ENCODE measurements at regions not wholly inside any gene's neighbourhood (a gene's known extent, or its start where the extent isn't known, plus 50 kb on each side); places are given as distances from the start of the nearest gene placed in this dataset.
"Not testable (repeated sequence)": the region's sequence is repeated elsewhere in the genome, so short reads cannot be mapped to it uniquely, and the experiment has no call there.

GRCh38 chr7:82701949-82702348 is 258.4 kb upstream of the CACNA2D1 start:
- no peak for ATAC-seq (ENCODE audit: poor library complexity)

GRCh38 chr7:82700741-82701140 is 257.2 kb upstream of the CACNA2D1 start:
- no peak for ATAC-seq (ENCODE audit: poor library complexity)
- intact Hi-C loops (cut with DNase I), result no loop called here
- DNase-seq, result no peak

More at GRCh38 chr7:82701949-82702348, 258.4 kb upstream of the CACNA2D1 start:
- DNase-seq, result no peak
- intact Hi-C loops (cut with DNase I), result no loop called here

DNA sequence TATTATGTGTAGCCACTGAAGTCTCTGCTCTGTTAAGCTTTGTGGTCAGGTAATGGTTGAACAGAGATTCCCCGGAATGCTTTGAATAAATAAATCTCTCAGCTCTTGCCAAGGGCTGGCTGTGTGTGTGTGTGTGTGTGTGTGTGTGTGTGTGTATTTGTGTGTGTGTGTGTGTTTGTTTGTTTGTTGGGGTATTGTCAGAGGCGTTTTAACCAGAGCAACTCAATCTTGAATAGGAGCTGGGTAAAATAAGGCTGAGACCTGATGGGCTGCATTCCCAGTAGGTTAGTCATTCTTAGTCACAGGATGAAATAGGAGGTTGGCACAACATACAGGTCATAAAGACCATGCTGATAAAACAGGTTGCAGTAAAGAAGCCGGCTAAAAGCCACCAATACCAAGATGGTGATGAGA is 256.2 kb upstream of the CACNA2D1 start:
- intact Hi-C loops (cut with DNase I), result no loop called here
- DNase-seq (no peak), ATAC-seq (ENCODE audit: poor library complexity) (no peak)

DNA sequence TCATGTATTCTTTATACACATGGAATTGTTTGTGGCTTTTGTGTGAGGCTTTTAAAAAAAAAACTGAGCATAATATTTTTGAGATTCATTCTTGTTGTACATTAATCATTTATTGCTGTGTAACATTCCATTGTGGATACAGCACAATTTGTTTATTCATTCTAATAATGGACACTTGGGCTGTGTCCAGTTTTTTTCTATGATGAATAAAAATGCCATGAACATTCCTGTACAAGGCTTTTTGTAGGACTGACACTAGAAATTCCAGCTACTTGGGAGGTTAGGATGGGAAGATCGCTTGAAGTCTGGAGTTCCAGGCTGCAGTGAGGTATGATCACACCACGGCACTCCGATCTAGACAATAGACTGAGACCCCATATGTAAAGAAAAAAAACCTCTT is 254.3 kb upstream of the CACNA2D1 start:
- intact Hi-C loops (cut with DNase I), result no loop called here

GRCh38 chr7:82696631-82697030 is 253.1 kb upstream of the CACNA2D1 start:
- no peak for DNase-seq
- ATAC-seq (ENCODE audit: poor library complexity), result no peak
- intact Hi-C loops (cut with DNase I), result no loop called here

More for the DNA sequence above, 254.3 kb upstream of the CACNA2D1 start:
- ATAC-seq (ENCODE audit: poor library complexity), result no peak
- no peak for DNase-seq

- DNase-seq, result no peak
- intact Hi-C loops (cut with DNase I), result no loop called here
- ATAC-seq (ENCODE audit: poor library complexity), result no peak
Measured at GRCh38 chr7:82694022-82694421, 250.4 kb upstream of the CACNA2D1 start.

- ATAC-seq (ENCODE audit: poor library complexity) (no peak), DNase-seq (no peak)
- intact Hi-C loops (cut with DNase I), result no loop called here
Measured at GRCh38 chr7:82690929-82691328, 247.4 kb upstream of the CACNA2D1 start.

DNA sequence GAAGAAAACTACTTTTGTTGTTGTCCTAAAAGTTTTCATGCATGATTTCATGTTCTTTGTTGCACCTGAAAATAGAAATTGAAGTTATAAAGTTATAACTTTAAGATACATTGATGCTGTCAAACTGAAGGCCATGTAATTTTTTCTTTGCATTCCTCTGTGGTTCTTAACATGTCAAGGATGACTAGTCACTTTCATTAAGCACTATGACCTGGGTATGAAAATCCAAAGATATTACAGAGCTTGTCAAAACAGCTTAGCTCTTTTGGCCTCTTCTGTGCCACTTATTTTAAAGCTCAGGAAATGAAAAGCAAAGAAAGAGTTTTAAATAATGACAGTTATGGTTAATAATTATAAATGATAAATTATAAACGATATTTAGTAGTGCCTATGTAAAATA is 241.6 kb upstream of the CACNA2D1 start:
- intact Hi-C loops (cut with DNase I), result no loop called here
- ATAC-seq (ENCODE audit: poor library complexity) (no peak), DNase-seq (no peak)

- DNase-seq (no peak), ATAC-seq (ENCODE audit: poor library complexity) (no peak)
- intact Hi-C loops (cut with DNase I), result no loop called here
Measured at GRCh38 chr7:82678716-82679115, 235.1 kb upstream of the CACNA2D1 start.

DNA sequence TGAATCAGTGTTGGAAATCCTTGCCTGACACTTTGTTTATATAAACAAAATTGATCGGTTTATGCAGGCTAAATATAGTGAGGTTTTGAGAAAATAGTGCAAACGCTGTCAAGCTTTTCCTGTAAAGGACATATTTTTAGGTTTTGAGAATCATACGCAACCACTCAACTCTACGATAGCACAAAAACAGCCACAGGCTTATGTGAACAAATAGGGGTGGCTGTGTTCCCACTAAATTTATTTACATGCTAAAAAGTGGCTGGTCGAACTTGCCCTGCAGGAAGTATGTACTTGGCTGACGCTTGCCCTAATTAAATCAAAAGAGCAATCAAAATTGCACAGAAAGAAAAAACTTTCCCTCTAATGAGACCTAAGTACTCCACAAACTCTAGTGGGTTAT is 234.7 kb upstream of the CACNA2D1 start:
- intact Hi-C loops (cut with DNase I), result no loop called here
- no peak for DNase-seq
- no peak for ATAC-seq (ENCODE audit: poor library complexity)

DNA sequence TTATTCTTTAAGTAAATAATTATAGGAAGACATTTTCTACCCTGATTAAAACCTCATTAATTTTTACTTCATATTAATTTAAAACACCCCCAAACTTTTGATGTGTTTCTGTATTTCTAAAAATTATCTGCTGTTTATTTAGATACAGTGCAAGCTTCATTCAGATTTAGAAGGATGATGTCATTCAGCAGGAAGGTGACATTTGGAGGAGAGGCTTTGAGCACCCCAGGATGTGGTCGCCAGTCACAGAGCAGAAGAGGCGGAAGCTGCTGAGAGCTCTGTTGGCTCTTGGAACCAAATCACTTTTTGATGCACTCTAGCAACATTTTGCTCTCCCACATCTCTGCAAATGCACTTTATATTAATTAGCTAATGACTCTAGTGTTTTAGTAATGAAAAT is 233.9 kb upstream of the CACNA2D1 start:
- ATAC-seq (ENCODE audit: poor library complexity) (no peak), DNase-seq (no peak)
- intact Hi-C loops (cut with DNase I), result no loop called here

GRCh38 chr7:82676777-82677463 is 233.3 kb upstream of the CACNA2D1 start:
- ATAC-seq (ENCODE audit: poor library complexity) (no peak), DNase-seq (no peak)
- intact Hi-C loops (cut with DNase I), result no loop called here

GRCh38 chr7:82675396-82675795 is 231.8 kb upstream of the CACNA2D1 start:
- intact Hi-C loops (cut with DNase I), result no loop called here
- ATAC-seq (ENCODE audit: poor library complexity) (no peak), DNase-seq (no peak)

DNA sequence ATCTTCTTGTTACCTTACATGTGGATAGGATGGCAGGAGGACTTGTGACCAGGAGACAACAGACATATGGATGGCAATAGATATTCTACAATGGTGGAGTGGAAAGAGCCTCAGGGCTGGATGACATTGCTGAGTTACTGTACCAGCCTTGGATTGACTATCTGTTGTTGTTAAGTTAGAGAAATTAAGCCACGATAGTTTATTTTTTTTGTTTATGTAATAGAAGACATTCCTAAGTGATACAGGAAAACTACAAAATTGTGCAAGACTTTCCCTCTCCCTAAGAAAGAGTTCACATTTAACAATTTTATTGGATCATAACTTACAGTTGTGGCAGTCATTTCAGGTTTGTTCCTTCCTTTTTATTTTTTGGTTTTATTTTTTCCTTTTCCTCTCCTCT is 230.7 kb upstream of the CACNA2D1 start:
- DNase-seq, result no peak
- ATAC-seq (ENCODE audit: poor library complexity), result no peak
- intact Hi-C loops (cut with DNase I), result no loop called here

DNA sequence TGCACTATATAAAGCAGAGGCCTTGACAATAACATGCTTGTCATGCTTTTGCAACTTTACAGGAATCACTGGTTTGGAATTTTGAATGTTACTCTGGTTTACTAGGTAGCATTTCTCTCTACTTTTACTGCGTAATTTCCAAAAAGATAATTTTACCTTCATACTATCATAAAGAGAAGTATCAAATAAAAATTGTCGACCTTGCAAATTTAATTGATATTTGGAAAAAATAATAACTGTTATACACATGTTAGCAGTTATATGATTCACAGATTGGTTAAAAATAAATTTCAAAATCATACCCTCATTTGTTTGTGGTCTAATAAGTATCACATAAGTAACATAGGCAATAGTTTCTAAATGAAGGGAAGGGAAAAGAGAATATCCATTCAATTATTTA is 228.5 kb upstream of the CACNA2D1 start:
- intact Hi-C loops (cut with DNase I), result no loop called here
- DNase-seq (no peak), ATAC-seq (ENCODE audit: poor library complexity) (no peak)

GRCh38 chr7:82669141-82669540 is 225.6 kb upstream of the CACNA2D1 start:
- ATAC-seq (ENCODE audit: poor library complexity) (no peak), DNase-seq (no peak)
- intact Hi-C loops (cut with DNase I), result no loop called here

DNA sequence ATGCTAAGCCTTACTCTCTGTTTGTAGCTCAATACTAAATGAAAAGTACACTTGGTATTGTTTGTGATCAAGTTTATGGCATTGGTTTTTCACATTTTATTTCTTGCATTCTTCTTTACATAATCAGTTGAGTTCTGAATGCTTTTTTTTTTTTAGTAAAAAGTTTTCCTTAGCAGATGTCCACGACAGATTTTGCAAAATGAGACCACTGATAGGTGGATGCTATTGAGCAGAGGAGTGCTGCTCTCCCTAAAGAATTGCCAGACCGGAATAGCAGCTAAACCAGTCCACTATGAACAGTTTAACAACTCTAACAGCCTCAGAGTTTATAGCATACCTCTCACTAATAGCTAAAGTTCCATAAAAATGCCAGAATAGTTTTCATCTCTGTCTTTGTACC is 225.1 kb upstream of the CACNA2D1 start:
- DNase-seq (no peak), ATAC-seq (ENCODE audit: poor library complexity) (no peak)
- intact Hi-C loops (cut with DNase I), result no loop called here

DNA sequence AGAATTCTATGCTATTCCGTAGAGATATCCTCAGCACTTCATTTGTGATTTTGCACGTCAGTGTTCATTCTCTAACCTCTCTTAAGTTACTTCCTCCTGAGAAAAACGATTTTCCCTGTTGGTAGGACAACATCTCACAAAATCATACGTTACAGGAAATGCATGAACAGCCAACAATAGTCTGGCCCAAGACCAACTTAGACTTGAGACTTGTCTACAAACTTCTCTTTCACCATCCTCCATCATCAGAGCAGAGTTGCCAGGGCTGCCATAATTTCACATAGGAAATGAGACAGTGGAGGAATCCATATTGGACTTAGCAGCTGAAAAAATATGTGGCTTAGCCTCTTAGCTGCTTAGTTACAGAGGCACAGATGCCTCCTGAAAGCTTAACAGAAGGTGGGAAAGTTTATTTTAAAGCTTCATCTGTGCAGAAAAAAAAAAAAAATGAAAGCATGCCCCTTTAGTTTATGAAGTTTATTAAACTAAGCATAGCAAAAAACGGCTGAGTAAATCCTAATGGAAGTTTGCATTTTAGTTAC is 222.5 kb upstream of the CACNA2D1 start:
- ATAC-seq (ENCODE audit: poor library complexity) (no peak), DNase-seq (no peak)
- intact Hi-C loops (cut with DNase I), result no loop called here

- DNase-seq, result no peak
- intact Hi-C loops (cut with DNase I), result no loop called here
- no peak for ATAC-seq (ENCODE audit: poor library complexity)
Measured at GRCh38 chr7:82655965-82656364, 212.4 kb upstream of the CACNA2D1 start.

DNA sequence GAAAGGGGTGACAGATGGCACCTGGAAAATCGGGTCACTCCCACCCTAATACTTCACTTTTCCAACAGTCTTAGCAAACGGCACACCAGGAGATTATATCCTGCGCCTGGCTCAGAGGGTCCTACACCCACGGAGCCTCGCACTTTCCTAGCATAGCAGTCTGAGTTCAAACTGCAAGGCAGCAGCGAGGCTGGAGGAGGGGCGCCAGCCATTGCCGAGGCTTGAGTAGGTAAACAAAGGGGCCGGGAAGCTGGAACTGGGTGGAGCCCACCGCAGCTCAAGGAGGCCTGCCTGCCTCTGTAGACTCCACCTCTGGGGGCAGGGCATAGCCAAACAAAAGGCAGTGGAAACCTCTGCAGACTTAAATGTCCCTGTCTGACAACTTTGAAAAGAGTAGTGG is 206.5 kb upstream of the CACNA2D1 start:
- DNase-seq; intact Hi-C loops (cut with DNase I); ATAC-seq (ENCODE audit: poor library complexity): not testable (repeated sequence)

- no peak for ATAC-seq (ENCODE audit: poor library complexity)
- intact Hi-C loops (cut with DNase I), result no loop called here
Measured at GRCh38 chr7:82633592-82633991, 190.0 kb upstream of the CACNA2D1 start.

More at GRCh38 chr7:82633592-82633991, 190.0 kb upstream of the CACNA2D1 start:
- DNase-seq, result no peak

Data from Right ventricle myocardium superior (tissue), 1 donor.